Eye (tissue), 1 donor: ENCODE measurements at regions not wholly inside any gene's neighbourhood (a gene's known extent, or its start where the extent isn't known, plus 50 kb on each side); places are given as distances from the start of the nearest gene placed in this dataset.

Experiments used
- DNase-seq: peaks from one replicate; pipeline ENCODE4 v3.0.0-alpha.2; 2015

DNA sequence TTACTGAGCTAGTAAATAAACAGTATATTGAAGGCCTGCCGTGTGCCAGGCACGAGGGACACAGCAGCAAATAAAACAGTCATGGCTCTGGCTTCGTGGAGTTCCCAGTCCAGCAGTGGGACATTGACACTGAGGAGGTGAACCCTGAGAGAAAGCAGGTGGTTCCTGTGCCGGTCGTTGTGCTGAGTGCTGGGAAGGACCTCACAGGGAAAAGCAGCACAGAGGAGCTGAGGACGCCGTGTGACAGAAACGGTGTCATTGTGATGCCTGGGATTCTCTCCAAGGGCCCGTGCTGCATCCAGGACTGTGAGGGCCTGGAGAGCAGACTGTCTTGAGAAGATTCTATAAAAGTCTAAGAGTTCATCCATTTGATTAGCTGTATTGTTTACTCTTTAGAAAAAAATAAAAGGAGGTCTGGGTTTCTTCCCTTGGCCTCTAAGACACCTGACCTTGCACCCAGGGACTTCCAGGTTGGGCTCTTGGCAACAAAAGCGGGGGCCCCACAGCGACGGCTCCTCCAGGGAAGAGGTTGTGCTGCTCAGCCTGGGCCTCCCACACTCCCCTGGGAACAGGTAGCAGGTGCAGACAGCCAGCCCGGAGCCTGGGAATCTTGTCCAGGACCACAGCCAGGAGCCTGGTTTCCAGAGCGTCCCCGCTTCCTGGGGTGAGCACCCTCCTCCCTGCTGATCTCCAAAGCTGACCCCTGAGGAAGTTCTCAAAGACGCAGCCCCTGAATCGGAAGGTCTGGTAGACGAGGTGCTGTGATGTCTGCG, 251.2 kb upstream of the PMEPA1 start:
- DNase-seq = no peak

GRCh38 chr20:57959589-57959988, 249.8 kb upstream of the PMEPA1 start:
- DNase-seq = no peak

GRCh38 chr20:57959018-57959417, 249.2 kb upstream of the PMEPA1 start:
- DNase-seq = no peak

- DNase-seq = peak; percentile 47
These were observed 248.2 kb upstream of the PMEPA1 start for GRCh38 chr20:57958050-57958420.

- DNase-seq = peak; percentile 59
These were observed 247.7 kb upstream of the PMEPA1 start for GRCh38 chr20:57957411-57958049.

DNA sequence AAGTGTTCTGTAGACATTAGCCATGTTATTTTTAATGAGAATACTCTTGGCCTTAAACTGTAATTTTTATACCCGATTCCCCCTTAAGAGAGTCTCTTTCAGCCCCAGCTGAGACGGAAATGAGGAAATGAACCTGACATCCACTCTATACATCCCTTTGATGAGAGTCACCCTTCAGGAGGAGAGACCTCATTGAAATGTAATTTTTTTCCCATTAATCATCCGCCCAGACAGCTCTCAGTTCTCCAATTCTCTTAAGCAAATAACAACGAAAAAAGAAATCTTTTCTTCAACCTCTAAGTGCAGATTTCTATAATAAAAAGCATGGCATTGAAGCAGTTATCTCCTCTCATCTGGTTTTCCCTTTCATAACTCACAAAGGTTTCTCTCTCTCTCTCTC, 243.8 kb upstream of the PMEPA1 start:
- DNase-seq = no peak

DNA sequence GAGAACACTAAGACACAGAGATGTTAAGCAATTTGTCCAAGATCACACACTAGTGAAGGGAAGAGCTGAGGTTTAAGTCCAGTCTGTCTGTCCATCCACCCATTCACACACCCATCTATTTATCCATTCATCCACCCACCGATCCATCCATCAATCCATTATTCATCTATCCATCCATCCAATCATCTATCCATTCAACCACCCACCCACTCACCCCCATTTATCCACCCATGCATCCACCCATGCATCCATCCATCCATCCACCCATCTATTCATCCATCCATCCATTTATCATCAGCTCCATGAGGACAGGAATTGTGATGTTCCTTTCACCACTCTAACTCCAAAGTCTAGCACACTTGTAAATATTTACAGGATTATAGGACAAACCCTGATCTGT, 242.3 kb upstream of the PMEPA1 start:
- DNase-seq = no peak

GRCh38 chr20:57951549-57951948, 241.7 kb upstream of the PMEPA1 start:
- DNase-seq = no peak

- no peak for DNase-seq
These were observed 241.1 kb upstream of the PMEPA1 start for GRCh38 chr20:57950764-57951485.

DNA sequence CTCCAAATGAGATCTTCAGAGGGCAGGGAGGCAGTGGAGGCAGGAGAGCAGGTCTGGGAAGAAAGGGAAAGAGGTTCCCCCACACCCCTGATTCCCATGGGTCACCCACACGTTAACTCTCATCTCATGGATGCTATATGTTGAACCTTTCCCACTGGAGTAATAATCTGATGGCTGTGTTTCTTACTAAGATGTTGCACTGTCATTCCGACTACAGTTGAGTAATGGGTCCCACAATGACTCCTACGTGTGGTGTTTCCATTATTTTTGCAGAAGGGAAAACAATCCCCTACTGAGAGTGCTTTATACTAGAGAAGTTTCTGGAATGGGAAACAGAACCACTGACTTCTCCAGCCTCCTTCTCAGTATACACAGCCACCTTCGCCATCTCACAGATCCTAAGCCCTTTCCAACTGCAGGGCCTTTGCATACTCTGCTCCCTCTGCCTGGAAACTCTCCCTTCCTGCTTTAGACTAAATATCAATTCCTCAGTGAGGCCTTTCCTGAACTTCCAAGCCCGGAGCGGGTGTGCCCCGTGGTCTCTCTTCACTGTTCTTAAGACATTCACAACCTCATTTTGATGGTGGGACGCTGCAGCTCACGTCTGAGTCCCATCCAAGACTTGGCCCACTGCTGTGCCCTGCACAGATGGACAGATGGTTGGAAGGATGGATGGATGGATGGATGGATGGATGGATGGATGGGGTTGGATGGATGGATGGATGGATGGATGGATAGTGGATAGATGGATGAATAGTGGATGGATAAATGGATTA, 238.6 kb upstream of the PMEPA1 start:
- no peak for DNase-seq

DNA sequence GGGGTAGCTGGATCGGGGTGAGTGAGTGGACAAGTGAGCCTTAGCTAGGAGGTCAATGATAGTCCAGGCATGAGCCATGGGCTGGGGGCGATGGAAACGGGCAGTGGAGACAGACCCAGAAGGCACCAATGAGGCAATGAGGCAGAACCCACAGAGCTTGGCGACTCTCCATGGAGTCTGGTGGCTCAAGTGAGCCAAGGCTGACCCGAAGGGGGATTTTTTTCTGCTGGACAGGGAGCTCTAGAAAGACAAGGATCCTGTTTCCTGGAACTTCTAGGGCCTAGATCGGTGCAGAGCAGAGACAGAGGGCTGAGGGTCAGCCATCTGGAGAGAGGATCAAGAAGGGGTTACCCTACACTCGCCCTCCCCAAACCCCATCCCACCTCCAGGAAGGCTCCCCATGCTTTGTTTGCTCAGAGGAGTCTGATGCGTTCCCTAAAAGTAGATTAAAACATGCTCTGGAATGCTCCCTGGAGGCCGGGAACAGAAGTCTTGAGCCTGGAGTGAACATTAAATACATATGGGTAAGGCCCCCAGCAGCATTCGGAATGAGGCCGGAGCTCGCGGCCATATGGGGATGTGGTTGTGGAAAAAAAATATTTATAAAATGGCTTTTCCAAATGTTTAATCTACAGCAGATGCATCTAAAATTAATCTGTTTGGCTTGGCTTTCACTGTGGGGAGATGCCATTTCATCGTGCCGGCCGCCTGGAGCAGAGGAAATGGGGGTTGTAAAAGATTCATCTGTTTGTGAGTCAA, 237.8 kb upstream of the PMEPA1 start:
- DNase-seq = peak; percentile 84

- DNase-seq = no peak
These were observed 236.9 kb upstream of the PMEPA1 start for GRCh38 chr20:57946559-57947315.

- DNase-seq = no peak
These were observed 235.2 kb upstream of the PMEPA1 start for GRCh38 chr20:57944988-57945387.

DNA sequence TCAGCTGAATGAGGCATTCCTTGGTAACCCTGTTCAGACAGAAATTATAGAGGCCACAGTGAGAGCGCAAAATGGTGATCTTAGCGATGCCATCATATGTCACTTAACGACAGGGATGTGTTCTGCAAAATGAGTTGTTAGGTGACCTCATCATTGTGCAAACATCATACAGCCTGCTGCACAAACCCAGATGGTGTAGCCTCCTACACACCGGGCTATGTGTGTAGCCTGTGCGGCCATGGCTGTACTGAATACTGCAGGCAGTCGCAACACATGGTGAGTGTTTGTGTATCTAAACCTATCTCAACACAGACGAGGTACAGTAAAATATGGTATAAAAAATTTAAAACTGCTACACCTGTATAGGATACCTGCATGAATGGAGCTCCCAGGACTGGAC, 234.1 kb upstream of the PMEPA1 start:
- no peak for DNase-seq

GRCh38 chr20:57943291-57943690, 233.5 kb upstream of the PMEPA1 start:
- DNase-seq = no peak

DNA sequence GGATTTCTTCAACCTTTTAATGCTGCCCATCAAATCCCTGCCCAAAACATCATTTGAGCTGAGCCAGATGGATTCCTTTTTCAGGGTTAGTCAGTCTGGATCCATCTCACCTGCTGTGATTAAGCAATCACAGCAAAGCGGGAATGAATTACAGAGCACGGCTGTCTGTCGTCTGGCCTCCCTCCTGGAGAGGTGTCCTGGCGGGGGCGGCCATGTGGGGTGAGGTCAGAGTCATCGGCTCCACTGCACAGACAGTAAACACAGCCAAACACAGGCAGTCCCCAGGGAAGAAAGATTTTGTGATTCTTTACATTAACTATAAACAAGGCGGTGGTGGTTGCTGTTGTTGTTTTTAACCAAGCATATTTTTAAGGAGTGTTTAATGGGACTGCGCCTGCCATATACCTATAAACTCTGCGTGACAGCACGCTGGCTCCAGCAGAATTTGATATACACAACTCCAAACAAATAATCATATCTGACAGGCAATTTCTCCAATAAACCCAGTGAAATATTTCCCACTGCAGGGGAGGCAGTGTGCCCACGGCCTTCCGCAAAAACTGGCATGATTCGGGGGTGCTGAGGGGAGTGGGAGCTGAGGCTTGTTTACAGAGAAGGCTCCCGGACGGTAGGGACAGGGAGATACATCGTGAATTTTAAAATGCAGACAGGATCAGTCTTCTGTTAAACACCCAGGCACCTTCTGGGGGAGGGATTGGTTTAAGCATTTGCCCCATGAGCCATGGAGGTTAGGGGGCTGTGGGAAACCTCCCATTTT, 232.0 kb upstream of the PMEPA1 start:
- no peak for DNase-seq

DNA sequence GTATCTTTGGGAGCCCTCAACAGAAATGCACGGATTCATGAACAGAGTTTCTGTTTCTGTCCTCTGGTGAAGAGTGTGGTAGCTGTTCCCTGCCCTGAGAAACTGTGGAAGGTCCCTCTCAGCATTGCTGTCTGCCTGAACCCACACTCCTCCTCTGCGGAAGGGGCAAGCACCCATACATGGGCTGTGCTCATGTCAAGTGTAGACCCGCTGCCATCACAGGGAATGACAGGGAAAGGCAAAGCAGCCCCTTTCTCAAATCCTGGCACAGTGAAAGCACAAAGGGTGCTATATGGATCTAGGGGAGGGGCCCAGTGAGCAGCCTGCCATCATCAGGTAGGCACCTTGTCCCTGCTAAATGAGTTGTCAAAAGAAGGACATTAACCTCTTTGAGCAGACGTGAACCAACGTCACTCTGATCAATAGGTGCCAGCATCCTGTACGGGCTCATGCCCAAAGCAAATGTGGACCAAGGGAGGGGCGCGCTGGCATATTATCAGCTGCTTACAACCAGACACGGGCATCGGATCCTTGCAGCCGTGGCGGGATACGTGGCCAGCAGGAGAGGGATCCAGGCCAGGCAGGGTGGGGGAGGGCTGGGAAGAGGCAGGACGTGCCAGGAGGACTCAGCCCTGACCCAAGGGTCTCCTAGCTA, 231.2 kb upstream of the PMEPA1 start:
- DNase-seq = no peak

GRCh38 chr20:57940376-57940775, 230.6 kb upstream of the PMEPA1 start:
- no peak for DNase-seq

DNA sequence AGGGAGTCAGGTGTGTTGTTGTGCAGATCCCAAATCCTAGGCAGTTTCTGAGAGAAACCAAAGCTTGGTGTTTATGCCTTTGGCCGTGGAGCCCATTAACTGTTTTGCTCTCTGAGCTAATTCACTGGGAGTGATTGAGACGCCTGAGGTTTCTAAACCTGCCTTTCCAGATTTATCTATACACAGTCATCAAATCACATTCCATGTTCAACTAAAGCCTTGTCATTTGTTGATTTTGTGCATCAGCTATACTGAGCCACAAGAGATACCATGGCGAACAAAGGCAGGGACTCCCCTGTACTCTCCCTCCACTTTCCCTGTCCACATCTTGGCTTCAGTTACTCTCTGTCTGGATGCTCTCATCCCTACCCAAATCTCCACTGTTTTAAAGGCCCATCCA, 229.7 kb upstream of the PMEPA1 start:
- DNase-seq = no peak
